HT1080 (cell line): ENCODE measurements at regions not wholly inside any gene's neighbourhood (a gene's known extent, or its start where the extent isn't known, plus 50 kb on each side); places are given as distances from the start of the nearest gene placed in this dataset.
A peak's percentile ranks its signal among the peaks of the same experiment; 100 is the strongest.

Source experiments
- DNase-seq: peaks from one replicate; pipeline ENCODE4 v3.0.0-alpha.2; 2015; ENCODE audit warnings: low read depth

GRCh38 chr5:32984851-32985610, 273.9 kb downstream of the NPR3 start:
- DNase-seq: peak; percentile 80

GRCh38 chr5:32989815-32990214, 278.7 kb downstream of the NPR3 start:
- no peak for DNase-seq

DNA sequence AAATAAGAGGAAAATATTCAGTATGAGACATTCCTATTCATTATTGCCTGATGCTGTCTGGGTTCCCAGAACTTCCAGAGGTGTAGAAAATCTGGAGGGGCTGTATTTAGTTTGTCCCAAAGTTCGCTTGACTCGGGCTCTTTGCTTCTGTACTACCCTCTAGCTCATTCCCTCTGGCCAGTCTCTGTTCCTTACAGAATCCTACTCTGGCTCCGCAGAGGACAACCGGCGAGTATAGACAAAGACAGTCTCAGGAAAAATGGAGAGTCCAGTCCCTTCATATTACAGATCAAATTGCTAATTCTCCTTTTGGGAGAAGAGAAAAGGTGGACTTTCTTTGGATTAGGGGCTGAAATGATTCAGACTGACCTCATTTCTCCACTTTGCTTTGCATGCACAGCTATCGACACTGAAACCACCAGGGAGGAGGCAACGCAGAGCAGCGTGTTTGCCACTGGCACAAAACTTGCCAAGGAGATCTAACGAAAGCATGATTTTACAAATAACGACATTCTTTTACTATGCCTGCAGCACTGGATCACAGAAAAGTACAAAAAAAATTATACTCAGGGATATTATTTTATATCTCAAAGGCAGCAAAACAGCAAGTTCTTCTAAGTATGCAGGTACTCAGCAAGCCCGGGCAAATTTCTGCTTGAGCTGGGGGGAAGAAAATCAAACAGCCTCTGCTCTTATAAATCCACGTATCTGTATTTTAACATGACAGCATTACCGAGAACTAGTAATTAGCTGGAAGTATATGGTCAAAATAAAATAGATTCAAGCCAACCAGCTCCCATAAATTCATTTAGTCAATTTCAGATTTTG, 279.7 kb downstream of the NPR3 start:
- DNase-seq: no peak

DNA sequence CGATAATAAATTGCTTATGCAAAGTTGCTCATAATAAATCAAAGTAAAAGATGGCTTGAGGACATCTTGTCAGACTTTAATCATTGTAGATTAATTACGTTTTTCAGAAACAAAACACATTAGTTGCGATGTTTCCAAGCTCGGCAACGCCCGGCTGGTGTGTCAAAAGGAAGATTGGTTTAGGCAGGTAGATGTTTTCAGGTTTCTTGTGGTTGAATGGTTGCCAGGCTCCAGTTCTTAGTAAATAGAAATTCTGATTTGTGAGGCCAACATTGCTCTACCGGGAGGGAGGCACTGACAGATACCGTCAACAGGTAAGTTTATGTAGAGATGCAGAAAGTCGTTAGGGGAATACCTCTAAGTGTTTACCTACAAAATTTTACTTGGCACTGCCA, 280.3 kb downstream of the NPR3 start:
- no peak for DNase-seq

DNA sequence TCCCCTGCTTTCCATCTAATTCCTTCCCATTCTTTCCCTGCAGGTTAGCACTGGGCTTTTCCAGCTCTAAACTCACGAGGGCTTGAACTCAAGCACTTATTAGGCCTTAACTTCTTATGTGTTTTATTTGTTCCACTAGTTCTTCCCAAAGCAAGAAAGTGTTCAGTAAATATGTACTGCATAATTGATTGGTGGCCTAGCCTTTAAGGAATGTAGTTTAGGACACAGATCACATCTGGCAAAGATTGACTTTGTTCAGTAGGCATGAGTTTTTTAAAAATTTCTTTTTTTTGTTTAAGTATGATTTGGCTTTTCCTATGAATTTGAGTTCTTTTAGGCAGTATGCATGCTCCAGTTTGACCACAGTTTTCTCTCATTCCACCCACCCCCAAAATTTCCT, 285.2 kb downstream of the NPR3 start:
- no peak for DNase-seq

GRCh38 chr5:33008751-33009418, 297.8 kb downstream of the NPR3 start:
- no peak for DNase-seq

DNA sequence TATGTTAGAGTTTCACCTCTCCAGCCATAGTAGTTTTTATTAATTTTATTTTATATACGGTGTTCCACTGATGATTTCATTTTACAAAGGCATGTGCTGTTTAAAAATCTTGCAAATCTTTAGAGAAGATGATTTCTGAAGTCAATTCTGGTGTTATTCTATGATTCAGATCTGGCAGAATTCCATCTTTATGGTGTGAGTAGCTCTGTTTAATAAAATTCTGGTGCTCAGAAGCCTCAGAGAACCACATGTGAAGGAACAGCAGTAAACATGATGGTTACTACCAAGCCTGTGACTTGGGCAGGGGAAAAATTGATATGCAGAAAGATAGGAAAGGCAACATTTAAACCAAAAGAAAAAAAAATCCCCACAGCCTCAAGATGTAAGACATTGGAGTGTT, 299.7 kb downstream of the NPR3 start:
- DNase-seq: no peak

- no peak for DNase-seq
Observed at GRCh38 chr5:33011801-33012200, 300.7 kb downstream of the NPR3 start.

GRCh38 chr5:33023649-33024048, 312.5 kb downstream of the NPR3 start:
- DNase-seq: no peak

GRCh38 chr5:33032271-33033070, 321.4 kb downstream of the NPR3 start:
- no peak for DNase-seq

DNA sequence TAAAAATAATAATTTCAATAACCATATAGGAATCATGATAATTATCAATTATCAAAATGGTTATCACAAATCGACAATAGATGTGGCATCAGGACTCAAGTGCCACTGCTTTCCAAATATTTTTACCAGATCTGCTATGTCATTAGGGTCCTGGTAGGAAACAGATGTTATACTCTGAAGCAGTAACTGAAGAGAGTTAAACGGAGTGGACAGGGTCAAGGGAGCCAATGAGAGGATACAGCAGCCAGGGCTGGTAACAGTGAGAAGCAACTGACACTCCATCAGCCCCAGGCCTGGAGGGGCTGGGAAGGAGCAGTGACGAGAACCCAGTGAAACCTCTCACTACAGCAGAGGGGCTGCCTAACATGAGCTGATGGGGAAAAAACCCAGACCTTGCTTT, 322.4 kb downstream of the NPR3 start:
- no peak for DNase-seq

DNA sequence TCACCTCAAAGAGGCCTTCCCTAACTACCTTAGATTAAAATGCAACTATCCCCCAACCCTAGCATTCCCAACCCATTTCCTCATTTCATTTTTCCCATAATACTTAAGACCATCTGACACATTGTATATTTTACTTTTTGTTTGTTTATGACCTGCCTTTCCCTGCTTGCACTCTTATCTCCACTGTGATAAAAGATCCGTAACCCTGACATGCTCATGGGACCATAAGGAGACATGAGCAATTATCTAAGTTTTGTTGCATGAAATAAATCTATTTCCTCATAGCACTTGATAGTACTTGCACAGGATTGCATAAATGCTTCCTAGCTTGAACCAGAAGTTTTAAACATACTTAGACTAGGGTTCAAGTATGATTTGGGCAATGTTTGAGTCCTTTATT, 323.7 kb downstream of the NPR3 start:
- DNase-seq: no peak

GRCh38 chr5:33035851-33036527, 324.9 kb downstream of the NPR3 start:
- DNase-seq: no peak

GRCh38 chr5:33037076-33037475, 326.0 kb downstream of the NPR3 start:
- no peak for DNase-seq

DNA sequence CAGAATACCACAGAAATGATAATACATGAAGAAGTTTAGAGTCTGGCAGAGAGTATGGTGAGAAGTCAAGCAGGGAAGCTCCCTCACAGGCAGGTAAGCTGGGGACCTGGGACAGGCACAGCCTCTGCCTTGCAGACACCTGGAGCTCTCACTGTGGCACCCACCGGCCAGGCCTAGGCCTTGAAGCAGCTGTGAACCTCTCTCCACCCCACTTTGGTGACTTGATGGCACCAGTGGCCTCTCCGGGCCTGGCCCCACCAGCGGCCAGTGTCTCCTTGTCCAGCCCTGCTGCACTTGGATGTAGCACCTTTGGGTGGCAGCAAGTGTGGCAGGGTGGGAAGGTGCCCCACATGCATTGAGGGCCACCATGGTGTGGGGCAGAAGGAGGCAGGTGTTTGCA, 330.5 kb downstream of the NPR3 start:
- DNase-seq: no peak

- peak; percentile 41 for DNase-seq
Observed at GRCh38 chr5:33043343-33043997, 332.3 kb downstream of the NPR3 start.

DNA sequence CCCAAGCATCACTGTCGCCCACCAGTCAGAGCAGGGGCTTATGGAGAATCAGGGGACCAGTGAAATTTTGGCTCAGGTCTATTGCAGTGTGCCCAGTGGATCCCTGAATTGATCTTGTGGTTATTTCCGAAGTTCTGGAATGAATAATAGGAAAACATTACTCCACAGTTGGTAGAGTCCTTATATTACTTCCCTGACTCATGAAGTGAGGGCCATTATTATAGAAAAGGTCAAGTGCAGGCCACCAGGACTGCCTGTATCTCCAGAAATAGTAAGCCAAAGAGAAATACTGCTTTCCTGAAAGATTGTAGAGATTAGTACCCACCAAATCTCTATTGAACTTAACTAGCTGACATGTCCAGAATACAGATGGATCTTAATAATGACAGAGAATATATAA, 335.0 kb downstream of the NPR3 start:
- DNase-seq: no peak

- peak; percentile 23 for DNase-seq
Observed at GRCh38 chr5:33048315-33048714, 337.2 kb downstream of the NPR3 start.

DNA sequence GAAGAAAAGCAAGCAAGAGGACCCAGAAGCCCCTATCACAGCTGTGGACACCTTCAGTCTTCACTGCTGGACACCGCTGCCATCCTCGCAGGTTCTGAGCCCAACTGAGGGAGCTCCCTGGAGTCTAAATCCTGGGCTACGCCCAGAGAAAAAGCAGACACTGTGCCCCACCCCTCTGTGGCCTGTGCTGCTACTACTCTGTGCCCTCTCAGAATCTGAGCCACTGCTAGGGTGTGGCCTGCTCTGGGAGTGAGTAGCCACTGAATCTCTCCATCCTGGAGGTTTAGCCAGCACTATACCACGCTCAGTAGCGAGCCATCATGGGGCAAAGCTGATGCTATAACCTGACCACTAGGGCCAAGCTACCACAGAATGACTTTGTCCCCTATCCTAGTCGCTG, 338.2 kb downstream of the NPR3 start:
- DNase-seq: peak; percentile 89

GRCh38 chr5:33049842-33050241, 338.7 kb downstream of the NPR3 start:
- peak; percentile 96 for DNase-seq
